GM19023 (cell line): ENCODE measurements at regions not wholly inside any gene's neighbourhood (a gene's known extent, or its start where the extent isn't known, plus 50 kb on each side); places are given as distances from the start of the nearest gene placed in this dataset.

Source experiments
- ATAC-seq: cut with Tn5 transposase; IDR thresholded peaks from one replicate; pipeline ENCODE4 v1.9.1; 2021; ENCODE audit warnings: mild to moderate bottlenecking, moderate library complexity; ENCODE audit not compliant: unreplicated experiment

- ATAC-seq = no peak
Measured at GRCh38 chr5:4945296-4945695, 194.8 kb upstream of the ADAMTS16 start.

- no peak for ATAC-seq
Measured at GRCh38 chr5:4947106-4947505, 193.0 kb upstream of the ADAMTS16 start.

- no peak for ATAC-seq
Measured at GRCh38 chr5:4947893-4948536, 192.1 kb upstream of the ADAMTS16 start.

GRCh38 chr5:4949108-4949507, 191.0 kb upstream of the ADAMTS16 start:
- ATAC-seq = no peak

- no peak for ATAC-seq
Measured at GRCh38 chr5:4953576-4953975, 186.6 kb upstream of the ADAMTS16 start.

GRCh38 chr5:4954048-4954447, 186.1 kb upstream of the ADAMTS16 start:
- ATAC-seq = no peak

- ATAC-seq = no peak
Measured at GRCh38 chr5:4963265-4963664, 176.9 kb upstream of the ADAMTS16 start.

- ATAC-seq = no peak
Measured at GRCh38 chr5:4969351-4969750, 170.8 kb upstream of the ADAMTS16 start.

- no peak for ATAC-seq
Measured at GRCh38 chr5:4970171-4970570, 170.0 kb upstream of the ADAMTS16 start.

- no peak for ATAC-seq
Measured at GRCh38 chr5:4976902-4977301, 163.2 kb upstream of the ADAMTS16 start.

GRCh38 chr5:4977416-4978110, 162.6 kb upstream of the ADAMTS16 start:
- ATAC-seq = no peak

GRCh38 chr5:4980201-4980600, 159.9 kb upstream of the ADAMTS16 start:
- no peak for ATAC-seq

- ATAC-seq = no peak
Measured at GRCh38 chr5:4981608-4982007, 158.5 kb upstream of the ADAMTS16 start.

GRCh38 chr5:4983701-4984100, 156.4 kb upstream of the ADAMTS16 start:
- ATAC-seq = no peak

GRCh38 chr5:4984461-4984860, 155.7 kb upstream of the ADAMTS16 start:
- no peak for ATAC-seq

- no peak for ATAC-seq
Measured at GRCh38 chr5:4987431-4987830, 152.7 kb upstream of the ADAMTS16 start.

GRCh38 chr5:4989118-4989517, 151.0 kb upstream of the ADAMTS16 start:
- no peak for ATAC-seq

GRCh38 chr5:4990017-4990416, 150.1 kb upstream of the ADAMTS16 start:
- ATAC-seq = no peak

GRCh38 chr5:4990462-4990861, 149.7 kb upstream of the ADAMTS16 start:
- no peak for ATAC-seq

GRCh38 chr5:4991925-4992324, 148.2 kb upstream of the ADAMTS16 start:
- ATAC-seq = no peak

GRCh38 chr5:4995014-4995413, 145.1 kb upstream of the ADAMTS16 start:
- no peak for ATAC-seq

GRCh38 chr5:5005353-5005752, 134.8 kb upstream of the ADAMTS16 start:
- no peak for ATAC-seq

GRCh38 chr5:5006548-5006947, 133.6 kb upstream of the ADAMTS16 start:
- ATAC-seq = no peak
